A549 (cell line): ENCODE measurements at regions not wholly inside any gene's neighbourhood (a gene's known extent, or its start where the extent isn't known, plus 50 kb on each side); places are given as distances from the start of the nearest gene placed in this dataset.

Experiments
- BHLHE40 ChIP-seq: IDR thresholded peaks from 2 replicates; pipeline ENCODE4 v1.6.1; 2012; ENCODE audit warnings: low read depth, low read length, inconsistent platforms
- CEBPB ChIP-seq, 2 experiments: fragments of >200 bp in 1 of 2; sonication (Bioruptor Twin) in 1 of 2; formaldehyde crosslinking in 1 of 2; IDR thresholded peaks; 2 replicates each; pipeline ENCODE4 v1.6.1; 2012 to 2016
- JUNB ChIP-seq: fragments of >200 bp; sonication (Bioruptor Twin); formaldehyde crosslinking; IDR thresholded peaks from 2 replicates; pipeline ENCODE4 v1.6.1; 2016
- MAFK ChIP-seq: fragments of 450-650 bp; IDR thresholded peaks from 2 replicates; pipeline ENCODE4 v1.6.1; 2014; ENCODE audit not compliant: partially characterized antibody
- POLR2A ChIP-seq: IDR thresholded peaks from 2 replicates; pipeline ENCODE4 v1.6.1; 2012; ENCODE audit warnings: mild to moderate bottlenecking, low read length
- POLR2AphosphoS2 ChIP-seq: conservative IDR thresholded peaks from 2 replicates; pipeline ENCODE4 v1.6.1; 2012; ENCODE audit warnings: low read length, improper control_type of control experiment, inconsistent platforms
- RAD21 ChIP-seq, 2 experiments: fragments of >200 bp in 1 of 2; sonication (Bioruptor Twin) in 1 of 2; formaldehyde crosslinking in 1 of 2; IDR thresholded peaks in 1 of 2; conservative IDR thresholded peaks in 1 of 2; 2 replicates in 1 of 2; 3 replicates in 1 of 2; pipeline ENCODE4 v1.6.1; 2012 to 2018; ENCODE audit warnings: inconsistent platforms in 1 of 2
- SMC3 ChIP-seq: fragments of >200 bp; sonication (Bioruptor Twin); formaldehyde crosslinking; IDR thresholded peaks from 3 replicates; pipeline ENCODE4 v1.6.1; 2018; ENCODE audit warnings: inconsistent platforms
- TP53 ChIP-seq: fragments of 250-450 bp; sonication (Bioruptor Pico); IDR thresholded peaks from 2 replicates; pipeline ENCODE4 v1.5.0; 2021; ENCODE audit warnings: mild to moderate bottlenecking, moderate library complexity
- TF ChIP-seq, protein P1 (sequence below): fragments of >200 bp; sonication (Bioruptor Twin); formaldehyde crosslinking; IDR thresholded peaks from 3 replicates; pipeline ENCODE4 v1.5.1; 2016
- TF ChIP-seq, protein P2 (sequence below): fragments of 200-600 bp; sonication (generic); IDR thresholded peaks from 2 replicates; pipeline ENCODE4 v1.6.1; 2016; ENCODE audit warnings: antibody characterized with exemption, mild to moderate bottlenecking, moderate library complexity
- TF ChIP-seq, protein P3 (sequence below): IDR thresholded peaks from 2 replicates; pipeline ENCODE4 v1.6.1; 2012

DNA sequence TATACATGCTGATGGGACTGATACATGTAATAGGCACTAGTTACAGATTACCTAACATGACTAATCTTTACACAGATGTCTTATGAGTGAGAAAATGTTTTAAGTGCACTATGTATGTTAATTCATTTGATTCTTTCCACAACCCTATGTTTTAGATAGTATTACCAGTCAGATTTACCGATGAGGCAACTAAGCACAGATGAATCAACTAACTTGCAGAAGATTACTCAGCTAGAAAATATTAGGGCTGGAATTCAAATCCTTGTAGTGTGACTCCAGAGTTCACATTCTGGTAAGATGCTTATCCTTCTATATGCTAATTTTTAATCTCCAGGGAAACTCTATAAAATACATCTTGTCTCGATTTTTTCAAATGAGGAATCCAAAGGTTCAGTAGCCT lies 964.9 kb downstream of the REEP3 start:
- TF ChIP-seq, protein P1, sequence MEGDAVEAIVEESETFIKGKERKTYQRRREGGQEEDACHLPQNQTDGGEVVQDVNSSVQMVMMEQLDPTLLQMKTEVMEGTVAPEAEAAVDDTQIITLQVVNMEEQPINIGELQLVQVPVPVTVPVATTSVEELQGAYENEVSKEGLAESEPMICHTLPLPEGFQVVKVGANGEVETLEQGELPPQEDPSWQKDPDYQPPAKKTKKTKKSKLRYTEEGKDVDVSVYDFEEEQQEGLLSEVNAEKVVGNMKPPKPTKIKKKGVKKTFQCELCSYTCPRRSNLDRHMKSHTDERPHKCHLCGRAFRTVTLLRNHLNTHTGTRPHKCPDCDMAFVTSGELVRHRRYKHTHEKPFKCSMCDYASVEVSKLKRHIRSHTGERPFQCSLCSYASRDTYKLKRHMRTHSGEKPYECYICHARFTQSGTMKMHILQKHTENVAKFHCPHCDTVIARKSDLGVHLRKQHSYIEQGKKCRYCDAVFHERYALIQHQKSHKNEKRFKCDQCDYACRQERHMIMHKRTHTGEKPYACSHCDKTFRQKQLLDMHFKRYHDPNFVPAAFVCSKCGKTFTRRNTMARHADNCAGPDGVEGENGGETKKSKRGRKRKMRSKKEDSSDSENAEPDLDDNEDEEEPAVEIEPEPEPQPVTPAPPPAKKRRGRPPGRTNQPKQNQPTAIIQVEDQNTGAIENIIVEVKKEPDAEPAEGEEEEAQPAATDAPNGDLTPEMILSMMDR = no peak
- no peak for TF ChIP-seq SMC3
- TF ChIP-seq JUNB = no peak
- no peak for TF ChIP-seq POLR2A
- TF ChIP-seq BHLHE40 = no peak
- TF ChIP-seq, protein P2, sequence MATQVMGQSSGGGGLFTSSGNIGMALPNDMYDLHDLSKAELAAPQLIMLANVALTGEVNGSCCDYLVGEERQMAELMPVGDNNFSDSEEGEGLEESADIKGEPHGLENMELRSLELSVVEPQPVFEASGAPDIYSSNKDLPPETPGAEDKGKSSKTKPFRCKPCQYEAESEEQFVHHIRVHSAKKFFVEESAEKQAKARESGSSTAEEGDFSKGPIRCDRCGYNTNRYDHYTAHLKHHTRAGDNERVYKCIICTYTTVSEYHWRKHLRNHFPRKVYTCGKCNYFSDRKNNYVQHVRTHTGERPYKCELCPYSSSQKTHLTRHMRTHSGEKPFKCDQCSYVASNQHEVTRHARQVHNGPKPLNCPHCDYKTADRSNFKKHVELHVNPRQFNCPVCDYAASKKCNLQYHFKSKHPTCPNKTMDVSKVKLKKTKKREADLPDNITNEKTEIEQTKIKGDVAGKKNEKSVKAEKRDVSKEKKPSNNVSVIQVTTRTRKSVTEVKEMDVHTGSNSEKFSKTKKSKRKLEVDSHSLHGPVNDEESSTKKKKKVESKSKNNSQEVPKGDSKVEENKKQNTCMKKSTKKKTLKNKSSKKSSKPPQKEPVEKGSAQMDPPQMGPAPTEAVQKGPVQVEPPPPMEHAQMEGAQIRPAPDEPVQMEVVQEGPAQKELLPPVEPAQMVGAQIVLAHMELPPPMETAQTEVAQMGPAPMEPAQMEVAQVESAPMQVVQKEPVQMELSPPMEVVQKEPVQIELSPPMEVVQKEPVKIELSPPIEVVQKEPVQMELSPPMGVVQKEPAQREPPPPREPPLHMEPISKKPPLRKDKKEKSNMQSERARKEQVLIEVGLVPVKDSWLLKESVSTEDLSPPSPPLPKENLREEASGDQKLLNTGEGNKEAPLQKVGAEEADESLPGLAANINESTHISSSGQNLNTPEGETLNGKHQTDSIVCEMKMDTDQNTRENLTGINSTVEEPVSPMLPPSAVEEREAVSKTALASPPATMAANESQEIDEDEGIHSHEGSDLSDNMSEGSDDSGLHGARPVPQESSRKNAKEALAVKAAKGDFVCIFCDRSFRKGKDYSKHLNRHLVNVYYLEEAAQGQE = no peak
- TF ChIP-seq, protein P3, sequence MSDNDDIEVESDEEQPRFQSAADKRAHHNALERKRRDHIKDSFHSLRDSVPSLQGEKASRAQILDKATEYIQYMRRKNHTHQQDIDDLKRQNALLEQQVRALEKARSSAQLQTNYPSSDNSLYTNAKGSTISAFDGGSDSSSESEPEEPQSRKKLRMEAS = no peak
- no peak for TF ChIP-seq RAD21 (conservative IDR thresholded peaks at IDR 0.05 in 1 of 2, IDR thresholded peaks at IDR 0.05 in 1 of 2)
- no peak for TF ChIP-seq TP53
- no peak for TF ChIP-seq POLR2AphosphoS2
- TF ChIP-seq CEBPB (IDR thresholded peaks at IDR 0.05) = no peak
- no peak for TF ChIP-seq MAFK
